Activated CD4-positive, alpha-beta T cell treated with anti-CD3 and anti-CD28 coated beads for 4 hours (primary cell): ENCODE measurements at regions not wholly inside any gene's neighbourhood (a gene's known extent, or its start where the extent isn't known, plus 50 kb on each side); places are given as distances from the start of the nearest gene placed in this dataset.

Source experiments
- DNase-seq, 2 donors: peaks; one replicate each; pipeline ENCODE4 v3.0.0-alpha.2; 2020

- no peak for DNase-seq
Measured at GRCh38 chr13:103178986-103179943, 113.0 kb upstream of the SLC10A2 start.

DNA sequence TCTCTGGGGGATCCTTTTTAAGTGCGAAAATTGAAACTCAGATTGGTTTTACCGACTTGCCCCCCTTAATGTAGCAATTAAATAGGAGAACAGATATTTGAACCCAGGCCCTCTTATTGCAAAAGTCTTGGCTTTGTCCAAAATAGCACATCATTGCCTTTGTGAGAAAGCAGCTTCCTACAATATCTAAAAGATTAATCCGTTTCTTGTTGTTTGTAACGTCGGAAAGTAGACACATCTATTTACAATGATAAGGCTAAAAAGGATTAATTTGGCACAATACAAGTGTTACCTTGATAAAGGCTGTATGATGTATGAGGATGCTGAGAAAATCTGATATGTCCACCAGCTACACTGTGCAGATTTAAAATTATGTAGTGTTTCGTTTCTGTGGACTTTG is 108.7 kb upstream of the SLC10A2 start:
- DNase-seq: no peak

GRCh38 chr13:103168901-103169508 is 102.8 kb upstream of the SLC10A2 start:
- no peak for DNase-seq

- DNase-seq: no peak
Measured at GRCh38 chr13:103164251-103164650, 98.0 kb upstream of the SLC10A2 start.

DNA sequence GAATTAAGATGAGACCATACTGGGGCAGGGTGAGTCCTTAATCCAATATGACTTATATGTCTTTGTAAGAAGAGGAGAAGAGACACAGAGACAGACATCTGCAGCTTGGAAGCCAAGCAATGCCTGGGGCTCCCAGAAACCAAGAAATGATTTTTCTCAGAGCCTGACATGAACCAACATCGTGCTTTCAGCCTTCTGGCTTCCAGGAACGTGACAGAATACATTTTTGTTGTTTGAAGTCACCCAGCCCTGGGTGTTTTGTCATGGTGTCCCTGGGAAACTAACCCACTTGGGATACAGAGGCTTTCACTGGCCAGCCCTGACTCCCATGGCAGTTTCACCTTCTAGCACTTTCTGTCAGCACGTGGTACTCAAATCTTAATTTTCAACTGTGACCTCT is 95.3 kb upstream of the SLC10A2 start:
- no peak for DNase-seq

DNA sequence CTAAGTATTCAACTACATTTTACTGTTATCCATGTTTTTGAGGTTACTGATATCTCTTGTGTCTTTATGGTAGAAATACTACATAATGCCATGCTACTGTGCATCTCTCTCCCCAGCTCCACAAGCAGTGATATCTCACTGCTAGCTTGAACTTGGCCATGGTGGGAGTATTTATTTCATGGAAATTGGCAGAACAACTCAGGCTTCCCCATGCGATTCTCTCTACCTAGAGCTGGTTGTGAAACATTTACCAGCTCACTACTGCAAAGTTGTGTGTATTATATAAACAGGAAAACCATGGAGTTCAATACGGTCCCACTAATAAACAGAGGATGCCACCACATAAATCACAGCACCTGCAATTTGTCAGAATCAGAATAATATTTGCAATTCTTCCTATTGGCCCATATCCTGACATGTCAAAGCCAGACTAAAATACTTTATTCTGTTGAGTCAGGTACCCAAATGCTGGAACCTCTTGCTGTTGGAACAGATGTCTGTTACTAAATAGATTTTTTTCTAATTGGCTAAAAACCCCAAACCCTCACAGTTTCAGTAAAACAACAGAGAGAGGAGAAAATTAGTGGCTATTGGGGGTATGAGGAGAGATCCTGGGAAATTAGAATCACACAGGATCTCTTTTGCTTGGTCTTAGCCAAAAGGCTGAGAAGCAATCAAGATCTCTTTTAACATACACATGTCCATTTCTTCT is 91.4 kb upstream of the SLC10A2 start:
- no peak for DNase-seq

DNA sequence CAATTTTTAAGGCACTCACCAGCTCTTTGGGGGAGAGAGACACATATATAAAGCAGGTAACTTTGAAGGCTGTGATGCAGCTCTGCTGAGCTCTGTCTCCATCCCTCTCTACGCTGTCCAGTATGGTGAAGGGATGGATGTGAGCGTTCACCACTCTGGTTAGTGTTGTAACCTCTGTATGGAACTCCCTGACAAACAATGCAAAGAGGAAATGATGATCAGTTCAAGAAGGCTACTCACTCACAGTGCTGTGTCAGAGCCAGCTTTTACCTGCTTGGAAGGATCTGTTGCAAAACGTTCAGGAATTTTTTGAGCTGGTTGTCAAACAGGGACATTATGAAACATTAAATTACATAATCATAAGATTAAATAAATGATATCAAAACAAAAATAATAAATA is 90.8 kb upstream of the SLC10A2 start:
- no peak for DNase-seq

GRCh38 chr13:103156346-103156998 is 90.3 kb upstream of the SLC10A2 start:
- DNase-seq: no peak

DNA sequence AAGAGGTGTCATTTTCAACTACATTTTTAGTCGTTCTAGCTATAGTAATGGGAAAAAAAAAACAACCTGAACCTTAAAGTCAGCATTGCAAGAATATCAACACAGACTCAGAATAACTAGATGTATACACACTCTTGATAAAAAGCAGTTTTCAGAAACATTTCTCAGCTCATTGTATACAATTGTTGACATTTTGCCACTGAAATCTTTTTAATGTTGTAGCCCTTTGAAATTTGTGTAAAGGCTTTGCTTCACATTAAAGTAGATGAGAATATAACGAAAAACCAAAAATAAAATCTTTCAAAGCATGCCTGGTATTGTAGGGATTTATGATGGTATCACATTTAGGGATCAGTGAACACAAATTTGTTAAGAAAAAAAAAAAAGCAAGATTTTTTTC is 87.2 kb upstream of the SLC10A2 start:
- DNase-seq: no peak

- no peak for DNase-seq
Measured at GRCh38 chr13:103147961-103148360, 81.7 kb upstream of the SLC10A2 start.

DNA sequence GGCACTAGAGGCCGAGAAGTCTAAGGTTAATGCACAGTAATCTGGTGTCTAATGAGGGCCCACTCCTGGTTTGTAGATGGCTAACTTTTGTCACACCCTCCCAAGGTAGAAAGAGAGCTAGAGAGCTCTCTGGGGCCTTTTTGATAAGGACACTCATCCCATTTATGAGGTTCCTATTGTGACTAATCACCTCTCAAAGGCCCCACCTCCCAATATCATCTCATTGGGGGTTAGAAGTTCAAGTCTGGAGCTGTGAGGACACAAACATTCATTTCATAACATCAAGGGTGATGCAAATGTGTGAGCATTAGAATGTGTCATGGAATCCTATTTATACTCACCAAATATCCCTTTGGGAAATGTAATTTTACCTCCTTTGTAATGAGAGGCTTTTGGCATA is 79.2 kb upstream of the SLC10A2 start:
- DNase-seq: no peak

GRCh38 chr13:103143432-103143831 is 77.2 kb upstream of the SLC10A2 start:
- no peak for DNase-seq

DNA sequence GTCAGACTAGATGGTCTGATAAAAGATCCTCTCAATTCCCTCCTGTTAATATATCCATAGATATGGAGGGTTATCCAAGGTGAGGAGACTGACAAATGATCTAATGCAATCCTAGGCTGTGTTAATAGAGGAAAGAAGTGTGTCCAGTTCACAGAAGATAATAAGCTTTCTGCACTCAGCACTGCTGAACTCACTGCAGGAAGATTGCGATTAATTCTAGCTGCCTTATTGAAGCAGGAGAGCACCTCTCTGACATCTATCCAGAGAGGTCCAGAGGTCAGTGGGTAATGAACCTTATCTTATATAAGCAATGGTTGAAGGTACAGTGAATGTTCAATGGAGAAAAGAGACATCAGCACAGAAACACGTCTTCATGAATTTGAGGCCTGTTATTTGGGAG is 75.9 kb upstream of the SLC10A2 start:
- no peak for DNase-seq

- DNase-seq: no peak
Measured at GRCh38 chr13:103140001-103140671, 73.9 kb upstream of the SLC10A2 start.

GRCh38 chr13:103134271-103134670 is 68.1 kb upstream of the SLC10A2 start:
- DNase-seq: no peak

- no peak for DNase-seq
Measured at GRCh38 chr13:103133556-103133955, 67.3 kb upstream of the SLC10A2 start.

- DNase-seq: no peak
Measured at GRCh38 chr13:103130681-103131210, 64.5 kb upstream of the SLC10A2 start.

DNA sequence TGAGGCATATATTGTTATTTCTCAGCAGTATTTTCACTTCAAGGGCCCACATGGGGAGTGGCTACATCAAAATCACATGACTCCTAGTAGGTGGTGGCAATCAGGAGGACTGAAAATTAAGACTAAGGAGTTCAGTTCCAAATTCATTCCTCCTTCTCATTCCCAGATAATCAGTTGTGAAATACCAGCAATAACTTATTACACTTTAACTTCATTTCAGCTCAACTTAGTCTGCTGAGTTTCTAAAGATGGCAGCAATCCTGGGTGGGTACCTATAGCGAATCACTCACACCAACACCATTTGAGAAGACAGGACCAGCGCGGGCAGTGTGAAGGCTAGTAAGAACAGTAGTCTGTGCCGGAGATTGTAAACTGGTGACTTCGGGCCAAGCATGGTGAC is 63.9 kb upstream of the SLC10A2 start:
- no peak for DNase-seq
